ENCODE measurements at regions not wholly inside any gene's neighbourhood (a gene's known extent, or its start where the extent isn't known, plus 50 kb on each side); places are given as distances from the start of the nearest gene placed in this dataset.

- DNase-seq (ENCODE audit: low read depth in 3 of 3, low spot score in 1 of 3): no peak
Observed at GRCh38 chr18:73923866-73924265, 223.8 kb downstream of the FBXO15 start.

- DNase-seq (ENCODE audit: low read depth in 3 of 3, low spot score in 1 of 3): no peak
Observed at GRCh38 chr18:73920033-73920432, 227.6 kb downstream of the FBXO15 start.

GRCh38 chr18:73918816-73919215 is 228.8 kb downstream of the FBXO15 start:
- no peak for DNase-seq (ENCODE audit: low read depth in 3 of 3, low spot score in 1 of 3)

- DNase-seq (ENCODE audit: low read depth in 3 of 3, low spot score in 1 of 3): no peak
Observed at GRCh38 chr18:73917046-73917445, 230.6 kb downstream of the FBXO15 start.

GRCh38 chr18:73913505-73913904 is 234.1 kb downstream of the FBXO15 start:
- DNase-seq (ENCODE audit: low read depth in 3 of 3, low spot score in 1 of 3): no peak

GRCh38 chr18:73908323-73908722 is 239.3 kb downstream of the FBXO15 start:
- no peak for DNase-seq (ENCODE audit: low read depth in 3 of 3, low spot score in 1 of 3)

GRCh38 chr18:73901566-73901965 is 246.1 kb downstream of the FBXO15 start:
- no peak for DNase-seq (ENCODE audit: low read depth in 3 of 3, low spot score in 1 of 3)

GRCh38 chr18:73901151-73901550 is 246.5 kb downstream of the FBXO15 start:
- no peak for DNase-seq (ENCODE audit: low read depth in 3 of 3, low spot score in 1 of 3)

- no peak for DNase-seq (ENCODE audit: low read depth in 3 of 3, low spot score in 1 of 3)
Observed at GRCh38 chr18:73900106-73900835, 247.4 kb downstream of the FBXO15 start.

- DNase-seq (ENCODE audit: low read depth in 3 of 3, low spot score in 1 of 3): no peak
Observed at GRCh38 chr18:73897517-73897916, 250.1 kb downstream of the FBXO15 start.

- DNase-seq (ENCODE audit: low read depth in 3 of 3, low spot score in 1 of 3): no peak
Observed at GRCh38 chr18:73896685-73897084, 250.9 kb downstream of the FBXO15 start.

GRCh38 chr18:73895701-73896100 is 251.9 kb downstream of the FBXO15 start:
- no peak for DNase-seq (ENCODE audit: low read depth in 3 of 3, low spot score in 1 of 3)

- DNase-seq (ENCODE audit: low read depth in 3 of 3, low spot score in 1 of 3): no peak
Observed at GRCh38 chr18:73893880-73894279, 253.8 kb downstream of the FBXO15 start.

- no peak for DNase-seq (ENCODE audit: low read depth in 3 of 3, low spot score in 1 of 3)
Observed at GRCh38 chr18:73891572-73892421, 255.8 kb downstream of the FBXO15 start.

GRCh38 chr18:73888565-73888964 is 259.1 kb downstream of the FBXO15 start:
- DNase-seq (ENCODE audit: low read depth in 3 of 3, low spot score in 1 of 3): no peak

- no peak for DNase-seq (ENCODE audit: low read depth in 3 of 3, low spot score in 1 of 3)
Observed at GRCh38 chr18:73887801-73888200, 259.8 kb downstream of the FBXO15 start.

- no peak for DNase-seq (ENCODE audit: low read depth in 3 of 3, low spot score in 1 of 3)
Observed at GRCh38 chr18:73884868-73885267, 262.8 kb downstream of the FBXO15 start.

GRCh38 chr18:73881396-73881917 is 266.2 kb downstream of the FBXO15 start:
- no peak for DNase-seq (ENCODE audit: low read depth in 3 of 3, low spot score in 1 of 3)

GRCh38 chr18:73880387-73880786 is 267.2 kb downstream of the FBXO15 start:
- no peak for DNase-seq (ENCODE audit: low read depth in 3 of 3, low spot score in 1 of 3)

GRCh38 chr18:73879766-73880165 is 267.9 kb downstream of the FBXO15 start:
- no peak for DNase-seq (ENCODE audit: low read depth in 3 of 3, low spot score in 1 of 3)

GRCh38 chr18:73879328-73879727 is 268.3 kb downstream of the FBXO15 start:
- no peak for DNase-seq (ENCODE audit: low read depth in 3 of 3, low spot score in 1 of 3)

- no peak for DNase-seq (ENCODE audit: low read depth in 3 of 3, low spot score in 1 of 3)
Observed at GRCh38 chr18:73869182-73869581, 278.5 kb downstream of the FBXO15 start.

Measured in stimulated activated CD4-positive, alpha-beta T cell treated with anti-CD3 and anti-CD28 coated beads, TNF-alpha, amount 100 ng/mL, for 1 hour (primary cell).